ENCODE measurements at regions not wholly inside any gene's neighbourhood (a gene's known extent, or its start where the extent isn't known, plus 50 kb on each side); places are given as distances from the start of the nearest gene placed in this dataset.

- peaks cover 16% of the 10 kb centered on the region for H3K4me1 Mint-ChIP-seq (ENCODE audit: low read depth)
- no peak for TF ChIP-seq CTCF (IDR thresholded peaks at IDR 0.05)
- no peaks in the 10 kb centered on the region for H3K9me3 Mint-ChIP-seq (ENCODE audit: low read depth)
- H3K27me3 Mint-ChIP-seq (ENCODE audit: low read depth), result no peaks in the 10 kb centered on the region
- H3K27ac Mint-ChIP-seq (ENCODE audit: unreplicated experiment), result no peak overlapping the region
- DNase-seq (ENCODE audit: low spot score), result no peak
- no peaks in the 10 kb centered on the region for H3K36me3 Mint-ChIP-seq (ENCODE audit: low read depth)
- H3K4me3 Mint-ChIP-seq (ENCODE audit: unreplicated experiment), result no peak overlapping the region
Observed at GRCh38 chr2:224175538-224175937, 136.5 kb upstream of the SERPINE2 start.

- Mint-ChIP-seq H3K9me3 (ENCODE audit: low read depth) (no peaks in the 10 kb centered on the region), H3K4me3 (ENCODE audit: unreplicated experiment) (no peak overlapping the region), H3K4me1 (ENCODE audit: low read depth) (peaks cover 16% of the 10 kb centered on the region), H3K36me3 (ENCODE audit: low read depth) (no peaks in the 10 kb centered on the region), H3K27me3 (ENCODE audit: low read depth) (no peaks in the 10 kb centered on the region), H3K27ac (ENCODE audit: unreplicated experiment) (no peak overlapping the region)
- no peak for TF ChIP-seq CTCF (IDR thresholded peaks at IDR 0.05)
- no peak for DNase-seq (ENCODE audit: low spot score)
Observed at GRCh38 chr2:224174990-224175389, 135.9 kb upstream of the SERPINE2 start.

- TF ChIP-seq CTCF (IDR thresholded peaks at IDR 0.05), result no peak
- Mint-ChIP-seq H3K4me3 (ENCODE audit: unreplicated experiment) (no peak overlapping the region), H3K4me1 (ENCODE audit: low read depth) (peaks cover 16% of the 10 kb centered on the region), H3K9me3 (ENCODE audit: low read depth) (no peaks in the 10 kb centered on the region), H3K27me3 (ENCODE audit: low read depth) (no peaks in the 10 kb centered on the region), H3K36me3 (ENCODE audit: low read depth) (no peaks in the 10 kb centered on the region), H3K27ac (ENCODE audit: unreplicated experiment) (no peak overlapping the region)
- DNase-seq (ENCODE audit: low spot score), result no peak
Observed at GRCh38 chr2:224174521-224174920, 135.4 kb upstream of the SERPINE2 start.

GRCh38 chr2:224173933-224174332, 134.8 kb upstream of the SERPINE2 start:
- Mint-ChIP-seq H3K27ac (ENCODE audit: unreplicated experiment) (no peak overlapping the region), H3K4me1 (ENCODE audit: low read depth) (peaks cover 16% of the 10 kb centered on the region), H3K4me3 (ENCODE audit: unreplicated experiment) (no peak overlapping the region), H3K36me3 (ENCODE audit: low read depth) (no peaks in the 10 kb centered on the region), H3K9me3 (ENCODE audit: low read depth) (no peaks in the 10 kb centered on the region), H3K27me3 (ENCODE audit: low read depth) (no peaks in the 10 kb centered on the region)
- TF ChIP-seq CTCF (IDR thresholded peaks at IDR 0.05), result no peak
- DNase-seq (ENCODE audit: low spot score), result no peak

- no peaks in the 10 kb centered on the region for H3K9me3 Mint-ChIP-seq (ENCODE audit: low read depth)
Observed at GRCh38 chr2:224173210-224173609, 134.1 kb upstream of the SERPINE2 start.

More at GRCh38 chr2:224173210-224173609, 134.1 kb upstream of the SERPINE2 start:
- Mint-ChIP-seq H3K27me3 (ENCODE audit: low read depth) (no peaks in the 10 kb centered on the region), H3K36me3 (ENCODE audit: low read depth) (no peaks in the 10 kb centered on the region), H3K27ac (ENCODE audit: unreplicated experiment) (no peak overlapping the region), H3K4me1 (ENCODE audit: low read depth) (peaks cover 13% of the 10 kb centered on the region), H3K4me3 (ENCODE audit: unreplicated experiment) (no peak overlapping the region)
- DNase-seq (ENCODE audit: low spot score), result no peak
- no peak for TF ChIP-seq CTCF (IDR thresholded peaks at IDR 0.05)
